SK-N-MC (cell line): ENCODE measurements at regions not wholly inside any gene's neighbourhood (a gene's known extent, or its start where the extent isn't known, plus 50 kb on each side); places are given as distances from the start of the nearest gene placed in this dataset.

Source experiments
- DNase-seq: peaks from one replicate; pipeline ENCODE4 v3.0.0-alpha.2; 2011; ENCODE audit warnings: low read depth, low spot score
- H3K27ac ChIP-seq: fragments of 200-600 bp; sonication (generic); 2 replicates; pipeline ENCODE4 v1.5.1; 2016; ENCODE audit warnings: mixed run types
- H3K36me3 ChIP-seq: fragments of 200-600 bp; sonication (generic); 2 replicates; pipeline ENCODE4 v1.6.1; 2017; ENCODE audit warnings: antibody characterized with exemption, low read length, mixed read lengths; ENCODE audit not compliant: insufficient read depth
- H3K4me3 ChIP-seq: fragments of 200-600 bp; sonication (generic); 2 replicates; pipeline ENCODE4 v1.5.1; 2016
- H3K9ac ChIP-seq: fragments of 200-600 bp; sonication (generic); 2 replicates; pipeline ENCODE4 v1.8.0; 2017; ENCODE audit warnings: mixed run types, mixed read lengths; ENCODE audit not compliant: insufficient read length
- H3K9me3 ChIP-seq: fragments of 200-600 bp; sonication (generic); 2 replicates; pipeline ENCODE4 v1.6.1; 2017; ENCODE audit warnings: low read depth, mild to moderate bottlenecking, antibody characterized with exemption, low read length, moderate library complexity, mixed read lengths
- EZH2 ChIP-seq: fragments of 200-600 bp; sonication (generic); IDR thresholded peaks from one replicate; pipeline ENCODE4 v1.6.1; 2017; ENCODE audit warnings: antibody characterized with exemption
- FOXP2 ChIP-seq: optimal IDR thresholded peaks from 2 replicates; pipeline ENCODE3; 2011; ENCODE audit warnings: mild to moderate bottlenecking, moderate library complexity; ENCODE audit not compliant: insufficient read depth; ENCODE audit errors: extremely low read length, control extremely low read depth
- POLR2AphosphoS5 ChIP-seq: IDR thresholded peaks from 2 replicates; pipeline ENCODE4 v1.6.1; 2012; ENCODE audit warnings: mild to moderate bottlenecking, low read depth, low read length, borderline replicate concordance

GRCh38 chr6:48243071-48243470 is 132.1 kb upstream of the PTCHD4 start:
- no peak overlapping the region for H3K9ac ChIP-seq
- no peak overlapping the region for H3K27ac ChIP-seq
- no peaks in the 10 kb centered on the region for H3K9me3 ChIP-seq
- H3K36me3 ChIP-seq = no peaks in the 10 kb centered on the region
- DNase-seq = no peak
- no peak for TF ChIP-seq POLR2AphosphoS5
- no peak for TF ChIP-seq FOXP2
- TF ChIP-seq EZH2 = no peak
- no peak overlapping the region for H3K4me3 ChIP-seq

- no peak overlapping the region for H3K9ac ChIP-seq
- no peaks in the 10 kb centered on the region for H3K9me3 ChIP-seq
- TF ChIP-seq FOXP2 = no peak
- TF ChIP-seq EZH2 = no peak
- no peak for TF ChIP-seq POLR2AphosphoS5
- H3K36me3 ChIP-seq = no peaks in the 10 kb centered on the region
- H3K27ac ChIP-seq = no peak overlapping the region
- no peak for DNase-seq
- H3K4me3 ChIP-seq = no peak overlapping the region
These were observed 129.3 kb upstream of the PTCHD4 start for GRCh38 chr6:48240287-48240686.

GRCh38 chr6:48236375-48236774 is 125.4 kb upstream of the PTCHD4 start:
- Histone ChIP-seq H3K9ac (no peak overlapping the region), H3K27ac (no peak overlapping the region), H3K4me3 (no peak overlapping the region), H3K36me3 (no peaks in the 10 kb centered on the region), H3K9me3 (no peaks in the 10 kb centered on the region)
- no peak for TF ChIP-seq POLR2AphosphoS5
- no peak for TF ChIP-seq FOXP2
- TF ChIP-seq EZH2 = no peak
- no peak for DNase-seq

GRCh38 chr6:48233063-48233462 is 122.1 kb upstream of the PTCHD4 start:
- no peak overlapping the region for H3K9ac ChIP-seq
- H3K27ac ChIP-seq = no peak overlapping the region
- no peak for DNase-seq
- no peaks in the 10 kb centered on the region for H3K9me3 ChIP-seq
- H3K36me3 ChIP-seq = no peaks in the 10 kb centered on the region
- no peak for TF ChIP-seq FOXP2
- TF ChIP-seq POLR2AphosphoS5 = no peak
- TF ChIP-seq EZH2 = no peak
- H3K4me3 ChIP-seq = no peak overlapping the region

- DNase-seq = no peak
- Histone ChIP-seq H3K27ac (no peak overlapping the region), H3K9ac (no peak overlapping the region), H3K9me3 (no peaks in the 10 kb centered on the region), H3K36me3 (no peaks in the 10 kb centered on the region), H3K4me3 (no peak overlapping the region)
- TF ChIP-seq POLR2AphosphoS5 (no peak), EZH2 (no peak), FOXP2 (no peak)
These were observed 118.8 kb upstream of the PTCHD4 start for GRCh38 chr6:48229841-48230240.

- TF ChIP-seq EZH2 = no peak
- no peak for TF ChIP-seq FOXP2
- no peak for TF ChIP-seq POLR2AphosphoS5
- no peak overlapping the region for H3K9ac ChIP-seq
- no peaks in the 10 kb centered on the region for H3K36me3 ChIP-seq
- no peak overlapping the region for H3K4me3 ChIP-seq
- no peak overlapping the region for H3K27ac ChIP-seq
- no peaks in the 10 kb centered on the region for H3K9me3 ChIP-seq
- no peak for DNase-seq
These were observed 111.2 kb upstream of the PTCHD4 start for GRCh38 chr6:48222241-48222640.

- no peak for DNase-seq
- TF ChIP-seq POLR2AphosphoS5 (no peak), FOXP2 (no peak), EZH2 (no peak)
- Histone ChIP-seq H3K36me3 (no peaks in the 10 kb centered on the region), H3K4me3 (no peak overlapping the region), H3K9ac (no peak overlapping the region), H3K9me3 (no peaks in the 10 kb centered on the region), H3K27ac (no peak overlapping the region)
These were observed 102.2 kb upstream of the PTCHD4 start for GRCh38 chr6:48213076-48213788.

GRCh38 chr6:48212501-48212900 is 101.5 kb upstream of the PTCHD4 start:
- Histone ChIP-seq H3K9ac (no peak overlapping the region), H3K9me3 (no peaks in the 10 kb centered on the region), H3K27ac (no peak overlapping the region), H3K36me3 (no peaks in the 10 kb centered on the region), H3K4me3 (no peak overlapping the region)
- DNase-seq = no peak
- no peak for TF ChIP-seq EZH2
- no peak for TF ChIP-seq POLR2AphosphoS5
- TF ChIP-seq FOXP2 = no peak

GRCh38 chr6:48206091-48206490 is 95.1 kb upstream of the PTCHD4 start:
- TF ChIP-seq FOXP2 = no peak
- TF ChIP-seq EZH2 = no peak
- no peak for TF ChIP-seq POLR2AphosphoS5
- Histone ChIP-seq H3K36me3 (no peaks in the 10 kb centered on the region), H3K9ac (no peak overlapping the region), H3K27ac (no peak overlapping the region), H3K9me3 (no peaks in the 10 kb centered on the region), H3K4me3 (no peak overlapping the region)
- no peak for DNase-seq
